HG03558 (cell line): ENCODE measurements at regions not wholly inside any gene's neighbourhood (a gene's known extent, or its start where the extent isn't known, plus 50 kb on each side); places are given as distances from the start of the nearest gene placed in this dataset.
"Not testable (repeated sequence)": the region's sequence is repeated elsewhere in the genome, so short reads cannot be mapped to it uniquely, and the experiment has no call there.

Source experiments
- ATAC-seq: cut with Tn5 transposase; IDR thresholded peaks from one replicate; pipeline ENCODE4 v1.9.1; 2021; ENCODE audit warnings: moderate number of reproducible peaks; ENCODE audit not compliant: unreplicated experiment; ENCODE audit errors: extremely low read depth

DNA sequence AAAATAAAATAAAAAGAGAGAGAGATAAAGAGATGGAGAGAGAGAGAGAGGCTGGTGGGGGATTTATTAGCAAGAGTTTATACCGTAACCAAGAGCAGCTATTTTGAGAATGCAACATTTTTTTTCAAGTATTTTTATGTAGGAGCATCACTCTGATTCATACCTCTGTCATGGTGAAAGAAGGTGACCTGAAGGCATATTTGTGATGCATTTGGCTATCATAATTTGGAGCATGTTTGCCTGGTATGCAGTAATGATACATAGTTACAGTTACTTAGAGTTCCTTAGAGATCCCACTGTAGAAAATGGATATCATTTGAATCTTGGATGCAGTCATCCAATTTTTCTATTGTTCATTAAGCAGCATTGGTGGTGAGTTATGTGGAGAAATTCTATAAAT is 1472.4 kb downstream of the SI start:
- no peak for ATAC-seq

DNA sequence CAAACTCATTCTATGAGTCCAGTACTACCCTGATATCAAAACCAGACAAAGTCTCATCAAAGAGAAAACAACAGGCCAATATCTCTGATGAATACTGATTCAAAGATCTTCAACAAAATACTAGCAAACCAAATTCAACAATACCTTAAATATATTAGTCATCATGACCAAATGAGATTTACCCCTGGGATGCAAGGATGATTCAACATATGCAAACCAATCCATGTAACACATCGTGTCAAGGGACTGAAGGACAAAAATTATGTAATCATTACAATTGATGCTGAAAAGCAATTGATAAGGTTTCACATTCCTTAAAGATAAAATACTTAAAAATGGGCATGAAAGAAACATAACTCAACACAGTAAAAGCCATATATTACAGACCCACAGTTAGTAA is 1476.9 kb downstream of the SI start:
- ATAC-seq = no peak

DNA sequence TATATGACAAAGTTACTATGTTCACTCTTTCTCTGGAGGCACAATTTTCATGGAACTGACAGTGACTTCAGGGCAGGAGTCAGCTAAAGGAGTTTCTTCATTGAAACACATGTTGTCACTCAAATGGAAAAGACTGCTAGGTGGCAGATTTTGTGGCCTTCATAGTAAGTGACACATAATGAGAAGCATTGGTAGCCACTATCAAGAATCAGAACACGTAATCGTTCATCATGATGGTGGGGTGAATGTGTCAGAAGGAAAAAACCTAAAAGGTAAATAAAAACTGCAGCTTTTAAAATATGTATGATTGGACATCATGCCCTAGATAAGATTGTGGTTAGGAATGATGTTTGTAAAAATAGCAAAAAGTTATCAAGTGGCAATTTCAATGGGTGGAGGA is 1491.0 kb downstream of the SI start:
- ATAC-seq = no peak

DNA sequence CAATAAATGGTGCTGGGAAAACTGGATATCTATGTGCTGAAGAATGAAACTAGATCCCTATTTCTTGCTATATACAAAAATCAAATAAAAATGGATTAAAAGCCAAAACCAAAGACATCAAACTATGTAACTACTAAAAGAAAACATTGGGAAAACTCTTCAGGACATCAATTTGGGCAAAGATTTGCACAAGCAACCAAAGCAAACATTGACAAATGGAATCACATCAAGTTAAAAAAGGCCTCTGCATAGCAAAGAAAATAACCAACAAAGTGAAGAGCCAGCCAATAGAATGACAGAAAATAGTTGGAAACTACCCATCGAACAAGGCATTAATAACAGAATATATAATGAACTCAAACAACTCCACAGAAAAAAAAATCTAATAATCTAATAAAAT is 1495.3 kb downstream of the SI start:
- no peak for ATAC-seq

DNA sequence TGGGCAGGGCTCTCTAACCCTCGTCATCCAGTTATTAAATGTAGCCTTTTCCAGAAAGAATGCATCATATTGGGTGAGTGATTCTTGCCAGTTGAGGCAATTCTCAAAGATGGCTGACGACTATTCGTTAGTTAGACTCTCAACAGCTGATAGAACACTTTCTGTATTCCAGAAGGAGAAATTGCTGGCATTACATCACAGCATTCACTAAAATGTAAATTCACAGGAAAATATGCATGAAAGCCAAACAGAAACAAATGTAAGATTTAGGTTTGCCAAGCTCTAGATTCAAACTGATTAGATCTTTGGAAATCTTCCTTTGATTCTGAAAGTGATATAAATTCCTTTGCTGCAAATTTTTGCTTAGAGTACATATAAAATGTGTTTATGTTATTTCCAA is 1501.0 kb downstream of the SI start:
- ATAC-seq = no peak

DNA sequence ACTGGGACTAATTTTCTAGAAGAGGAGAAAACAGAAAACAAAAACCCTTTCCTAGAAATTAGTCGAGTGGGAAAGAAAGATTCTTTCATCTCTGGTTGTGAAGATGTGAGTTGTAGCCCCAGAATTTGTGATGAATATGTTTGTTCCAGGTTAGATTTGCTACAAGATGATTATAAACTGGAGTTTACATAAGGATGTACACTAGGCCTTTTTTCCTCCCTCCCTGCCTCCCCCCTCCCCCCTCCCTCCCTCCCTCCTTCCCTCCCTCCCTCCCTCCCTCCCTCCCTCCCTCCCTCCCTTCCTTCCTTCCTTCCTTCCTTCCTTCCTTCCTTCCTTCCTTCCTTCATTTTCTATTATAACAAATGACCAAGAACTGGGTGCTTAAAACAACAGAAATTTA is 1502.0 kb downstream of the SI start:
- no peak for ATAC-seq

DNA sequence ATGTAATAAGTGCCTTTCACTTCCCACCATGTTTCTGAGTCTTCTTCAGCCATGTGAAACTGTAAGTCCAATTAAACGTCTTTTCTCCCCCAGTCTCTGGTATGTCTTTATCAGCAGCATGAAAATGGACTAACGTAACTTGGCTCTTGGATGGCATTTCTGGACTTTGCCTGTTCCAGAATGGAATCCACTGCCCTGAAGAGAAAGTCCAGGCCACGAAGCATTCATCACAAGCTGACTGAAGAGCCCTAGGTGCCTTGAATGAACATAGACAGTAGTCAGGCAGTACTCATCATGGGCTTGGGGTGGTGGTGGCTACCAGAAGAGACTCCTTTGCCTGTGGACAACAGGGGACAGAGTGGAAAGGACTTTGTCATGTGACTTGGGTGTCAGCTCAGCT is 1505.0 kb downstream of the SI start:
- no peak for ATAC-seq

DNA sequence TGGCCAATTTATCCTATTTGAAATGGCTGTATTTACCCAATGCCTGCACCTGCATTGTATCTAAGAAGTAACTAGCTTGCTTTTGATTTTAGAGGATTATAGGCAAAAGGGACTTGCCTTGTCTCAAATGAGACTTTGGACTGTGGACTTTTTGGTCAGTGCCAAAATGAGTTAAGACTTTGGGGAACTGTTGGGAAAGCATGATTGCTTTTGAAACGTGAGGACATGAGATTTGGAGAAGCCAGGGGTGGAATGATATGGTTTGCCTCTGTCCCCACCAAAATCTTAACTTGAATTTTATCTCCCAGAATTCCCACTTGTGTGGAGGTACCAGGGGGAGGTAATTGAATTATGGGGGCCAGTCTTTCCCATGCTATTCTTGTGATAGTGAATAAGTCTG is 1505.4 kb downstream of the SI start:
- no peak for ATAC-seq

DNA sequence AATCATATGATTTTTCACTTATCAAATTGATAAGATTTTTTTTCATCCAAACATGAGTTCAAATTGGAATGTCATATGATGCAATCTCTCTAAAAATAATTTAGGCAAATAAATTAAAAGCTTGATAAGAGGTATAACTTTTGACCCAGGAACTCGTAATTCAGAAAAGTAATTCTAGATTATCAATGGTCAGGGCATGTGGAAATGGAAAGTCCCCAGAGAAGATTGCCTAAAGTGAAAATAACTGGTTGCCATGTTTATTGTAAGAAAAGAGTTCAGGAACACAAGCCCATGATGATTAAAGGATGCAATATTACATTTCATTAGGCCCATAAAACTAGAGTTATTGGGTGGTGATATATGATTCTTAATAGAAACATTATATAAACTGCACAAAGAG is 1514.8 kb downstream of the SI start:
- no peak for ATAC-seq

DNA sequence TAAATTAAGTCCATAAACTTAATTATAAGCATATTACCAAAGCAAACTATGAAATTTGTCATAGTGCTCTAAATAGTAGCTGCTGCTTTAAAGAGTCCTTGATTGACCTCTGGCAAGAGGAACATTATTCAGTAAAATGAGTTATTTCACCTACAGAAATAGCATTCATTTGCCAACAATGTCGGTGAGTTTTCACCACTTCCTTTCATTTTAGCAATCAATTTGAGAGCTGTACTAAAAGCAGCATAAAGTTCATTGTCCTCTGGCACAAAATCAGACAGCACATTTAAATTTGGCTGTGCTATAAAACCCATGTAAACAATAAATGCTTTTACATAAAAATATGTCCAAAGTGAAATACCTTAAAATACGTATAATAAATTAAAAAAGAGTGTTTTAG is 1515.7 kb downstream of the SI start:
- ATAC-seq = no peak

DNA sequence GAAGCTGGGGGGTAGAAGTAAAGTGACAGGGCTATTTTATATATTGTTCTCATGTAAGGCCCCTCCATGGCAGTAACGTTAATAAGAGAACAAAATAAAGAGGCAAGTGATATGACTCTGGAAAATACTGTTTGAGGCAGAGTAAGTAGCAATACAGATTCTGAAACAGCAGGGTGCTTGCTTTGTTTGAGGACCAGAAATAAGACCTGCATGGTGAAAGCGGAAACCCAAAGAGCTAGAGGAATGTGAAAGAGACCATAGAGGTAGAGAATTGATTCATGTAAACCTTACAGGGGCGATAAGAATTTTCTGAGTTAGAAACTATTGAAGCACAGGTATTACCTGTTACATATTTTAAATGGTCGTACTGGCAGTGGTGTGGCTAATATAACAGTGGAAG is 1517.1 kb downstream of the SI start:
- ATAC-seq = no peak

DNA sequence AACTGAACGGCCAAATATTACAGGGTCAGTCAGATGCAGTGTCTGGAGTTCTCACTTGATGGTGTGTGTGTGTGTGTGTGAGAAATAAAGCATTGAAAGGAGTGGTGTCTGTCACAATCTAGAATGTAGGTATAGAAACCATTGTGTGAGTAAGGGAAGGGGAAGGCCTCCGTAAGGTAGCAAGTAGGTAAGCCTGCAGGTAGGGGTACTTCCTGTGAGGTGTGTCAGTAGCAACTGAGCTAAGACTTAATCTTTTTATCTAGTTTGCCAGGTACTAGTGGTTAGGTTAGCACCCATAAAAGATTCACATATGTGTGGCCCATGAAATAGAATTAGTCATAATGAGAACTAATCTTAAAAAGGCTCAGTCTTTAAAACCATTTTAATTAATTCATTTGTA is 1517.8 kb downstream of the SI start:
- ATAC-seq = no peak

DNA sequence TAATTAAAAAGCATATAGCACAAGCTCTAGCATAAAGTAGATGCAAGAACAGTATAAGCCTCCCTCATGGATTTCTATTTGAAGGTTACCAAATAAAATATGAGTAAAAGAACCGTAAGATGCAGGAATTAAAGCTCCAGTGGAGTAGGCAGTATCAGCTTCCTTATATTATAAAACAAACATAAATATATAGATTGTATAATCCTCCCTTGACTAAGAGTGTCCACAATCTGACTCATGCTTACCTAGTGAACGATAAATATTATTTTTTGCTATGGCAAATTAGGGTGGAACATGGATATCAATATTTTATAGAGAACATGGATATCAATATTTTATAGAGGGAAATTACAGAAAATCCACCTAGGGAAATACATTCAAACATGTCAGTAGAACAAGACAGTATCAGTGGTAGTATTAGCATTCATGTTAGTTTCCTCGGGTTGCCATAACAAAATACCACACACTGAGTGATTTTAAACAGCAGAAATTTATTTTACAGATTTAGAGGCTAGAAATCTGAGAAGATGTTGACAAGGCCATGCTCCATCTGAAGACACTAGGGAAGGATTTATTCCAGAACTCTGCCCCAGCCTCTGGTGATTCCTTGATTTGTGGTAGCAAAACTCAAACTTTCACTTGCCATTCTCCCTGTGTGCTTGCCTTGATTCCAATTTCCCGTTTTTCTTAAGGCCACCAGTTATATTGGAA is 1521.3 kb downstream of the SI start:
- no peak for ATAC-seq

DNA sequence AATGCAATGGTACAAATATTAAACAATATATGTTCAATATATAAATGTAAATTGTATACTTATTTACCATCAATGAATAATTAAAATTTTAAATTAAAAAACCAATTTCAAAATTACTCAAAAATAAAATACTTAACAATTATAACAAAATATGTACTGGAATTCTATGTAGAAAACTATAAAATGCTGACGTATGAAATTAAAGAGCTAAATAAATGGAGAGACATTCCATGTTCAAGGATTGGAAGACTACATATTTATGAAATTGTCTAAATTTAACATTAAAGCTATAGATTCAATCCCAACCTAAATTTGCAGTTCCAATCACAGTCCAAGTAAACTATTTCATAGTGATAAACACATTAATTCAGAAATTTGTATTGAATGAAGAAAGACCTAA is 1522.4 kb downstream of the SI start:
- no peak for ATAC-seq

DNA sequence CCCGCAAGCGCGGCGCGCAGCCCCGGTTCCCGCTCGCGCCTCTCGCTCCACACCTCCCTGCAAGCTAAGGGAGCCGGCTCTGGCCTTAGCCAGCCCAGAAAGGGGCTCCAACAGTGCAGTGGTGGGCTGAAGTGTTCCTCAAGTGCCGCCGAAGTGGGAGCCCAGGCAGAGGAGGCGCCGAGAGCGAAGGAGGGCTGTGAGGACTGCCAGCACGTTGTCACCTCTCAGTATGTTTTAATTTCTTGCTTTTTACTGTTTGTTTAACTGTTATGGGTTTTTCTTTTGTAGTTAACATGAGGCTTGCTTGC is 1525.7 kb downstream of the SI start:
- no peak for ATAC-seq

DNA sequence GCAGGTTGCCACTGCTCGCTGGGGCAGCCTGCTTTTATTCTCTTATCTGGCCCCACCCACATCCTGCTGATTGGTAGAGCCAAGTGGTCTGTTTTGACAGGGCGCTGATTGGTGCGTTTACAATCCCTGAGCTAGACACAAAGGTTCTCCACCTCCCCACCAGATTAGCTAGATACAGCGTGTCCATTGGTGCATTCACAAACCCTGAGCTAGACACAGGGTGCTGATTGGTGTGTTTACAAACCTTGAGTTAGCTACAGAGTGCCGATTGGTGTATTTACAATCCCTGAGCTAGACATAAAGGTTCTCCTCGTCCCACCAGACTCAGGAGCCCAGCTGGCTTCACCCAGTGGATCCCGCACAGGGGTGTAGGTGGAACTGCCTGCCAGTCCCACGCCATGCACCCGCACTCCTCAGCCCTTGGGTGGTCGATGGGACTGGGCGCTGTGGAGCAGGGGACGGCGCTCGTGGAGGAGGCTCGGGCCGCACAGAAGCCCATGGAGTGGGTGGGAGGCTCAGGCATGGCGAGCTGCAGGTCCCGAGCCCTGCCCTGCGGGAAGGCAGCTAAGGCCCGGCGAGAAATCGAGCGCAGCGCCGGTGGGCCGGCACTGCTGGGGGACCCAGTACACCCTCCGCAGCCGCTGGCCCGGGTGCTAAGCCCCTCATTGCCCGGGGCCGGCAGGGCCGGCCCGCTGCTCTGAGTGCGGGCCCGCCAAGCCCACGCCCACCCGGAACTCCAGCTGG is 1526.2 kb downstream of the SI start:
- not testable (repeated sequence) for ATAC-seq

DNA sequence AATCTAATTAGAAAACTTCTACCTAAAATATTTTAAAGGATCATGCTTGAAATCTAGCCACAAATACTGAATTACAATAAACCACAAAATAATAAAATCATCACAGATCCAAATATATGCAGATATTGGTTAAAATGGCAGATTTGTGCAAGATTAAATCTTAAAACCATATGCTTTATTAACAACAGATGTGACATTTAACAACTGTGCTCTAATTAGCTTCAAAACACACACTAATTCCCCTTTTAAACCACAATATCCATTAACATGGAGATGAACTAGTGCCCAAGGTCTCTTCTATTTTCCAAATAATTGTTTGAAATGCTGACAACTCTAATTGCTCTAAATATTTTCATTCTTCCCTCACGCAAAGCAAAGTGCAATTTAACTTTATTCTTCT is 1530.3 kb downstream of the SI start:
- no peak for ATAC-seq

DNA sequence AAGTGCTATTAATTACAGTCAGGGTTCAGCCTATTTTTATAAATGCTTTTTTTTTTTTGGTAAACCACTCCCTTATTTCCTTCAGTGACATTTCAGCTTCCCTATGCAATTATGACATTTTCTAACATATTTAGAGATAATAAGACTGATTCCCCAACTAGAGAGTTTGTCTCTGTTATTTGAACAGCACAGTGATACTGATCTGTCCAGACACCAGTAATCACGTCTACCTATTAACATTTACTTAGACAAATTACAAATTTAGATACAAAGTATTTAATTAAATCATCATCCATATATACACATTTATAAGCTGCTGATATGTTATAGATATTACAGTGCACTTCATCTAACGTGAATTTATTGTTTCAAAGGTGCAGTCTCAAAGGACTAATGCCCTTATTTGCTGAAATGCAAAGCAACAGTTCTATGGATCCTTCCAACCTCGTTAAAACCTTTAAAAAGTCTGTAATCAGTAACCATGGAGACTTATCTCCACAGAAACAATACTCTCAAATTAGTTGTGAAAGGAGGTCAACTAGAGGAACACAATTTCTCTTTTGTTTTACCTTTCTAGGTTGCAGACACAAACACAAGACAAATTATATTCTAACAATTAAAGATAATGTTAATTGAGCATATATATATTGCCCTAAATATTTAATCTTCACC is 1531.1 kb downstream of the SI start:
- no peak for ATAC-seq

DNA sequence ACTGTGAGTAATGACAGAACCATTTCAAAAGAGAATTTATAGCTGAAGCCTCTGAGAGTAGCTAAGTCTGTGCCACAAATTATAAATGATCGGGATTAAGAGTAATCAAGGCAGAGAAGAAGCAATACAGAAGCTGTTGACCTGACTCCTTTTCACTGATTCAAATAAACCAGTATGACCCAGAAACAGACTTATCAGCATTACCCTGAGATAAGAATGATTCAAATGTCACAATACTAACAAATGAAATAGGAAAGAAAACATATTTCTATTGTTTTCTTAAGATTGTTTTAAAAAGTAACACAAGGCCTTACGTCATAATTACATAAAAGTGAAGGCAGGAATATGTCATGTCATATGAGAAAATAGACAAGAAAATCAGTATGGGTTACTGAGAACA is 1534.6 kb downstream of the SI start:
- ATAC-seq = no peak

DNA sequence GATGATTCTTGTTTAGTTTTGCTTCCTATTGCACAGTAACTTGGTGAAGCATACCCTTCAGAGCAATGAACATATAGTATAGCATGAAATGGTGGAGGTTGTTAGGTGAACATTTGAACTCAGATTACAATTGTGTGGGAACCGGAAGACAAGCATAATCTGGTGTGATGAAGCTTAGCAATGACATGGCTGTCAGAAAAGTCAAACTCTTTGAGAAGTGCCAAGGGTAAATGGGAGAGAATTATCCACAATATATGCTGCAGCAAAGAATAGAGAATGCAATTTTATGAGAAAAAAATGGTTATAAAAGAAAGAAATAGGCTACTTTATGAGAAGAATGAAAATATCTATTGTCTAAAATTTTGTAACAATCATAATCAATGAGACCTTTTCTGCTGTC is 1536.7 kb downstream of the SI start:
- no peak for ATAC-seq

DNA sequence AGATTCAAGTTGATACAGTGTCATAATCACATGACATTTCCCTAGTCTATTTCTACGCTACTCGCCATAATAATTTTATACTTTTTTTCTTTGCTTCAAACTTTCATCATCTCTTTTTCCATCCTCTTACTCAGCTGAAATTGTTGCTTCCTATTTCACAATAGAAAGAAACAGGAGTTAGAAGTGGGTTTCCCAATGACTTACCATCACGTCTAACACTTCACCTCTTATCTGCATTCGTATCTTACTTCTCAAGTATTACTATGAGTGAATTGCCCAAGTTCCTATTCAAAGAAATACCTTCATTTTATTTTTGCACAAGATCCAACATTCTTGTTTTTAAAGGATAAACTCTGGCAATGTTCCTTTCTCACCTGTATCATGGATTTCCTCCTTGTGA is 1539.9 kb downstream of the SI start:
- no peak for ATAC-seq

DNA sequence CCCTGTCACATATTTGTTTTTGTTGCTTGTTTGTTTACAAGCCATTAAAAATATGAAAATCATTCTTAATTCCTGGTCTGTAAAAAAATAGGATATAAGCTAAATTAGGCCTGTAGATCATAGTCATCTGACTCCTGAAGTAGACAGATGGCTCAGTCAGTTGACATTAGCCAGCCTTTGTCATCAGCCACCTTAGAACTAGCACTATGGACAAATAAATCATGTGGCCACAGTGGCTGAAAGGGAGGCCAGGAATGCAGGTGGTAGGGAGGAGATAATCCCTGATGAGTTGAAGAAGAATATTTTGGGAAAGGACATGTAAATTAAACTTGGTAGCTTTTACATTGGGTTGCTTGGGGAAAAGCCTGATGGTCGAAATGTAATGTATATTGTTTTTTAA is 1544.9 kb downstream of the SI start:
- ATAC-seq = no peak
